IMR-90 (cell line): ENCODE measurements at regions not wholly inside any gene's neighbourhood (a gene's known extent, or its start where the extent isn't known, plus 50 kb on each side); places are given as distances from the start of the nearest gene placed in this dataset.

Source experiments
- ATAC-seq: fragments of 200-7000 bp; cut with Tn5 transposase; 2 replicates; pipeline ENCODE4 v1.9.1; 2020; ENCODE audit warnings: low read depth, mild to moderate bottlenecking, moderate library complexity
- BruUV-seq: library from RNA; stranded (reverse); fragments of 400-500 nt; replicated peaks from 2 replicates; lab custom pipeline; 2021; lab: Mats Ljungman, UMichigan
- CTCF ChIA-PET: fragments of 300-600 bp; formaldehyde crosslinking; extraction: SDS; loops from one replicate; lab custom pipeline; 2021; ENCODE audit warnings: antibody characterized with exemption; lab: Yijun Ruan, JAX
- POLR2A ChIA-PET: fragments of 300-600 bp; sonication (Branson Sonifier 250); formaldehyde crosslinking; loops from one replicate; lab custom pipeline; 2022; ENCODE audit warnings: antibody characterized with exemption; ENCODE audit not compliant: unreplicated experiment; lab: Charles Lee
- DNase-seq: peaks from one replicate; pipeline ENCODE4 v3.0.0; 2013
- H2AFZ ChIP-seq: replicated peaks from 2 replicates; pipeline ENCODE3; 2013; ENCODE audit warnings: low read length, mild to moderate bottlenecking; ENCODE audit not compliant: poor library complexity
- H2AK5ac ChIP-seq: 2 replicates; pipeline ENCODE4 v1.6.1; 2013; ENCODE audit warnings: low read depth, low read length, inconsistent platforms
- H2AK9ac ChIP-seq: replicated peaks from 2 replicates; pipeline ENCODE3; 2013; ENCODE audit warnings: mild to moderate bottlenecking, low read depth, low read length, moderate library complexity; ENCODE audit not compliant: poor library complexity
- H2BK120ac ChIP-seq: 2 replicates; pipeline ENCODE4 v1.6.1; 2013; ENCODE audit warnings: low read depth, low read length, inconsistent platforms
- H2BK15ac ChIP-seq: 3 replicates; pipeline ENCODE4 v1.6.1; 2013; ENCODE audit warnings: low read depth, low read length, inconsistent platforms
- H2BK20ac ChIP-seq: 2 replicates; pipeline ENCODE4 v1.6.1; 2013; ENCODE audit warnings: low read depth, mild to moderate bottlenecking, inconsistent platforms, low read length, moderate library complexity
- H2BK5ac ChIP-seq: 2 replicates; pipeline ENCODE4 v1.6.1; 2013; ENCODE audit warnings: mild to moderate bottlenecking, low read depth, low read length, inconsistent platforms; ENCODE audit not compliant: poor library complexity, severe bottlenecking
- H3K14ac ChIP-seq: replicated peaks from 2 replicates; pipeline ENCODE4 v1.6.1; 2013; ENCODE audit warnings: low read depth, low read length, inconsistent platforms
- H3K18ac ChIP-seq: 2 replicates; pipeline ENCODE4 v1.6.1; 2013; ENCODE audit warnings: low read depth, low read length, control low read depth
- H3K23ac ChIP-seq: 2 replicates; pipeline ENCODE4 v1.6.1; 2013; ENCODE audit warnings: low read depth, low read length, inconsistent platforms
- H3K27ac ChIP-seq: 2 replicates; pipeline ENCODE4 v1.5.1; 2013; ENCODE audit warnings: mild to moderate bottlenecking, control low read depth, low read length; ENCODE audit not compliant: insufficient read depth
- H3K27me3 ChIP-seq: 2 replicates; pipeline ENCODE4 v1.6.1; 2013; ENCODE audit warnings: low read length; ENCODE audit not compliant: control insufficient read depth, insufficient read depth
- H3K36me3 ChIP-seq: 2 replicates; pipeline ENCODE4 v1.6.1; 2013; ENCODE audit warnings: low read length, mixed read lengths; ENCODE audit not compliant: control insufficient read depth, insufficient read depth
- H3K4ac ChIP-seq: 2 replicates; pipeline ENCODE4 v1.6.1; 2013; ENCODE audit warnings: low read depth, low read length, inconsistent platforms
- H3K4me1 ChIP-seq: 2 replicates; pipeline ENCODE4 v1.6.1; 2013; ENCODE audit warnings: low read length, mixed read lengths; ENCODE audit not compliant: control insufficient read depth, insufficient read depth
- H3K4me2 ChIP-seq: 2 replicates; pipeline ENCODE4 v1.6.1; 2013; ENCODE audit warnings: low read depth, mild to moderate bottlenecking, control low read depth, low read length, moderate library complexity
- H3K4me3 ChIP-seq: 2 replicates; pipeline ENCODE4 v1.5.1; 2013; ENCODE audit warnings: low read depth, mild to moderate bottlenecking, control low read depth, low read length, moderate library complexity; ENCODE audit not compliant: insufficient read depth
- H3K56ac ChIP-seq: 2 replicates; pipeline ENCODE4 v1.6.1; 2013; ENCODE audit warnings: low read length, inconsistent platforms; ENCODE audit not compliant: insufficient read depth; ENCODE audit errors: extremely low read depth
- H3K79me1 ChIP-seq, 2 experiments: 2 replicates each; pipeline ENCODE4 v1.6.1; 2013; ENCODE audit warnings: low read length in 2 of 2, inconsistent platforms in 1 of 2, low read depth in 1 of 2
- H3K9ac ChIP-seq: 2 replicates; pipeline ENCODE4 v1.6.1; 2013; ENCODE audit warnings: low read depth, low read length, control low read depth
- H3K9me1 ChIP-seq: 2 replicates; pipeline ENCODE4 v1.6.1; 2013; ENCODE audit warnings: low read length, inconsistent platforms; ENCODE audit not compliant: insufficient read depth
- H3K9me3 ChIP-seq: 2 replicates; pipeline ENCODE4 v1.6.1; 2013; ENCODE audit warnings: low read length; ENCODE audit not compliant: control insufficient read depth, insufficient read depth
- H4K20me1 ChIP-seq: 2 replicates; pipeline ENCODE4 v1.6.1; 2013; ENCODE audit warnings: low read length, inconsistent platforms; ENCODE audit not compliant: insufficient read depth
- H4K5ac ChIP-seq: 2 replicates; pipeline ENCODE4 v1.6.1; 2013; ENCODE audit warnings: mild to moderate bottlenecking, low read depth, low read length, control low read depth
- H4K8ac ChIP-seq, 2 experiments: 2 replicates each; pipeline ENCODE4 v1.6.1; 2013; ENCODE audit warnings: low read depth in 2 of 2, low read length in 2 of 2, control low read depth in 1 of 2, inconsistent platforms in 1 of 2
- H4K91ac ChIP-seq: 2 replicates; pipeline ENCODE4 v1.6.1; 2013; ENCODE audit warnings: low read depth, low read length, inconsistent platforms; ENCODE audit not compliant: insufficient read depth
- WGBS, 2 experiments: methylation state at CpG; one replicate each; pipeline versions ENCODE4 v1.1.5 to v1.1.7; 2013; ENCODE audit warnings: missing lambda C conversion rate in 2 of 2; ENCODE audit not compliant: insufficient read length in 1 of 2; ENCODE audit errors: extremely low coverage in 2 of 2; 5-methylcytosine and 5-hydroxymethylcytosine counted together
- dilution Hi-C: fragments of 300-500 bp; cut with HindIII; formaldehyde crosslinking; loops from one replicate; pipeline ENCODE4 v1.14.3; 2018; ENCODE audit warnings: low sequenced_read_pairs; ENCODE audit not compliant: unreplicated experiment
- in situ Hi-C: fragments of 300-500 bp; cut with MboI; formaldehyde crosslinking; loops from 3 replicates; pipeline ENCODE4 v1.14.3; 2019; ENCODE audit warnings: low sequenced_read_pairs, inconsistent platforms, mixed read lengths
- intact Hi-C: fragments of 100-400 bp; cut with micrococcal nuclease; formaldehyde crosslinking; loops from 2 replicates; pipeline ENCODE4 v1.10.0; 2022
- TF ChIP-seq, protein P1 (sequence below): fragments of 150-350 bp; IDR thresholded peaks from 2 replicates; pipeline ENCODE4 v1.6.1; 2016; ENCODE audit warnings: low read depth, mild to moderate bottlenecking, low read length, moderate library complexity, borderline replicate concordance

DNA sequence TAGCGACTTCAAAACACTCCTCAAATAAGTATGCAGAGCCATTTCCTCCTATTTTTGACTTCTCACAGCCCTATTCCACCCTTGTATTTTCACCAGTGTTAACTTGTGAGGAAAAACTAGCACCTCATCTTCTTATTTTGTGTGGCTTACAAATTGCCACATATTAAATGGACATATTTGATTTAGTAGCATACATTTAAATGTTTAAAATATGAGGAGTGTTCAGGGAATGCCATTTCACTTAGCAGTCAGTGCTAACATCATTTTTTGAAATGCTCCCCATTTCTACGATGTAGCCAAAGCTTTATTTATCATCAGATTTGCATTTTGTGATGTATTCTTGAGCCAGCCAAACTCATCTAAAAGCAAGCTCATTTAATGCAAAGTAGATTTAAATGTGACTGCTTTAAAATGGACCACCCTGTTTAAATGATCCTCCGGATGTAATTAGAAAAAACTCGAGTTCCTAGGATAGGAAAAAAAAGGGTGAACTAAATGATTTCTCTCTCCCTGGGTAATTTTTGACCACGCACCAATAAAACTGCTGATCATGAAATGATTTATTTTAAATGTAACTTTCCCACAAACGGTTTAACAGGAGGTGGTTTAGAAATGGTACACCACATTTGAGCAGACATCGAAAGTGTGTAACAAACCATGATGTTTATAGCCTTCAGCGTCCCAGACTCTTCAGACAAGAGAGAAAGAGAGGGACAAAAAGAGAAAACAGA lies 172.6 kb downstream of the CD83 start:
- dilution Hi-C loops: no loop called here
- no peak overlapping the region for H2AK5ac ChIP-seq
- no peak overlapping the region for H3K14ac ChIP-seq
- ChIA-PET POLR2A (no interaction called here), CTCF (interaction anchor here (0.6 to 0.7 kb wide), 2 partner anchors 25 to 35 kb away, joined by 3 to 5 read pairs; no protein-coding TSS in a partner anchor)
- H2AK9ac ChIP-seq: no peak overlapping the region
- no peaks in the 10 kb centered on the region for H3K36me3 ChIP-seq
- no peak overlapping the region for H3K18ac ChIP-seq
- peaks cover 13% of the 10 kb centered on the region for H3K27me3 ChIP-seq
- ATAC-seq (no peak), DNase-seq (no peak)
- in situ Hi-C loops: no loop called here
- peaks cover 3% of the 10 kb centered on the region for H3K4me1 ChIP-seq
- H4K5ac ChIP-seq: no peak overlapping the region
- TF ChIP-seq, protein P1, sequence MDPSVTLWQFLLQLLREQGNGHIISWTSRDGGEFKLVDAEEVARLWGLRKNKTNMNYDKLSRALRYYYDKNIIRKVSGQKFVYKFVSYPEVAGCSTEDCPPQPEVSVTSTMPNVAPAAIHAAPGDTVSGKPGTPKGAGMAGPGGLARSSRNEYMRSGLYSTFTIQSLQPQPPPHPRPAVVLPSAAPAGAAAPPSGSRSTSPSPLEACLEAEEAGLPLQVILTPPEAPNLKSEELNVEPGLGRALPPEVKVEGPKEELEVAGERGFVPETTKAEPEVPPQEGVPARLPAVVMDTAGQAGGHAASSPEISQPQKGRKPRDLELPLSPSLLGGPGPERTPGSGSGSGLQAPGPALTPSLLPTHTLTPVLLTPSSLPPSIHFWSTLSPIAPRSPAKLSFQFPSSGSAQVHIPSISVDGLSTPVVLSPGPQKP: no peak
- H3K23ac ChIP-seq: no peak overlapping the region
- H3K56ac ChIP-seq: no peak overlapping the region
- H2BK120ac ChIP-seq: no peak overlapping the region
- no peak overlapping the region for H3K9ac ChIP-seq
- H4K20me1 ChIP-seq: no peaks in the 10 kb centered on the region
- BruUV-seq: no TSS peak
- intact Hi-C loops: no loop called here
- no peak overlapping the region for H2AFZ ChIP-seq
- H3K9me3 ChIP-seq: no peaks in the 10 kb centered on the region
- no peaks in the 10 kb centered on the region for H3K79me1 ChIP-seq
- no peak overlapping the region for H2BK20ac ChIP-seq
- no peak overlapping the region for H3K4me2 ChIP-seq
- H3K27ac ChIP-seq: no peak overlapping the region
- no peaks in the 10 kb centered on the region for H3K9me1 ChIP-seq
- no peak overlapping the region for H3K4me3 ChIP-seq
- H3K4ac ChIP-seq: no peak overlapping the region
- no peak overlapping the region for H4K8ac ChIP-seq
- no CpG with 5 or more reads among the region's 8 CpGs for WGBS, 2 experiments
- no peak overlapping the region for H2BK5ac ChIP-seq
- no peak overlapping the region for H4K91ac ChIP-seq
- no peak overlapping the region for H2BK15ac ChIP-seq
